Activated CD4-positive, alpha-beta T cell treated with anti-CD3 and anti-CD28 coated beads, Interleukin-2, amount 50 U/mL, for 16 hours (primary cell): ENCODE measurements at regions not wholly inside any gene's neighbourhood (a gene's known extent, or its start where the extent isn't known, plus 50 kb on each side); places are given as distances from the start of the nearest gene placed in this dataset.

Experiments
- DNase-seq: peaks from one replicate; pipeline ENCODE4 v3.0.0-alpha.2; 2020

GRCh38 chr17:5695480-5695879 lies 111.2 kb upstream of the NLRP1 start:
- DNase-seq = no peak

GRCh38 chr17:5698959-5699358 lies 114.7 kb upstream of the NLRP1 start:
- DNase-seq = no peak

GRCh38 chr17:5699814-5700213 lies 115.5 kb upstream of the NLRP1 start:
- DNase-seq = no peak

GRCh38 chr17:5700745-5701144 lies 116.4 kb upstream of the NLRP1 start:
- DNase-seq = no peak

- DNase-seq = no peak
These were observed 117.1 kb upstream of the NLRP1 start for GRCh38 chr17:5701381-5701780.

- no peak for DNase-seq
These were observed 118.7 kb upstream of the NLRP1 start for GRCh38 chr17:5702951-5703510.

GRCh38 chr17:5703736-5704135 lies 119.4 kb upstream of the NLRP1 start:
- DNase-seq = no peak

- DNase-seq = peak; percentile 3
These were observed 121.0 kb upstream of the NLRP1 start for GRCh38 chr17:5705081-5705875.

GRCh38 chr17:5705876-5706576 lies 121.7 kb upstream of the NLRP1 start:
- DNase-seq = no peak

GRCh38 chr17:5706577-5707210 lies 122.4 kb upstream of the NLRP1 start:
- DNase-seq = peak; percentile 50

- no peak for DNase-seq
These were observed 123.2 kb upstream of the NLRP1 start for GRCh38 chr17:5707482-5707881.

- DNase-seq = no peak
These were observed 124.0 kb upstream of the NLRP1 start for GRCh38 chr17:5708344-5708743.

- DNase-seq = no peak
These were observed 127.0 kb upstream of the NLRP1 start for GRCh38 chr17:5711344-5711743.

- DNase-seq = no peak
These were observed 130.7 kb upstream of the NLRP1 start for GRCh38 chr17:5714993-5715392.

- no peak for DNase-seq
These were observed 131.2 kb upstream of the NLRP1 start for GRCh38 chr17:5715478-5715877.

- DNase-seq = no peak
These were observed 134.4 kb upstream of the NLRP1 start for GRCh38 chr17:5718726-5719125.

- DNase-seq = no peak
These were observed 135.7 kb upstream of the NLRP1 start for GRCh38 chr17:5719976-5720375.

GRCh38 chr17:5730373-5730772 lies 146.1 kb upstream of the NLRP1 start:
- DNase-seq = no peak

GRCh38 chr17:5740937-5741336 lies 156.6 kb upstream of the NLRP1 start:
- no peak for DNase-seq

- no peak for DNase-seq
These were observed 157.5 kb upstream of the NLRP1 start for GRCh38 chr17:5741810-5742209.

- DNase-seq = no peak
These were observed 161.0 kb upstream of the NLRP1 start for GRCh38 chr17:5745111-5745813.

GRCh38 chr17:5747276-5747675 lies 163.0 kb upstream of the NLRP1 start:
- DNase-seq = no peak

GRCh38 chr17:5747964-5748363 lies 163.7 kb upstream of the NLRP1 start:
- DNase-seq = no peak
